Peyer's patch (tissue), 4 donors: ENCODE measurements at regions not wholly inside any gene's neighbourhood (a gene's known extent, or its start where the extent isn't known, plus 50 kb on each side); places are given as distances from the start of the nearest gene placed in this dataset.

Experiments
- POLR2A ChIP-seq, 2 donors: fragments of 450-650 bp; IDR thresholded peaks; one replicate each; pipeline ENCODE4 v1.5.1; 2017; ENCODE audit warnings: antibody characterized with exemption in 2 of 2, mild to moderate bottlenecking in 2 of 2, moderate library complexity in 2 of 2
- TF ChIP-seq, protein P1 (sequence below), 6 experiments: fragments of 450-650 bp in 4 of 6; fragments of 200-600 bp in 2 of 6; sonication (generic) in 1 of 6; IDR thresholded peaks; one replicate each; pipeline ENCODE4 v1.5.1; 2017 to 2019; ENCODE audit warnings: antibody characterized with exemption in 6 of 6, mild to moderate bottlenecking in 3 of 6, moderate library complexity in 1 of 6

DNA sequence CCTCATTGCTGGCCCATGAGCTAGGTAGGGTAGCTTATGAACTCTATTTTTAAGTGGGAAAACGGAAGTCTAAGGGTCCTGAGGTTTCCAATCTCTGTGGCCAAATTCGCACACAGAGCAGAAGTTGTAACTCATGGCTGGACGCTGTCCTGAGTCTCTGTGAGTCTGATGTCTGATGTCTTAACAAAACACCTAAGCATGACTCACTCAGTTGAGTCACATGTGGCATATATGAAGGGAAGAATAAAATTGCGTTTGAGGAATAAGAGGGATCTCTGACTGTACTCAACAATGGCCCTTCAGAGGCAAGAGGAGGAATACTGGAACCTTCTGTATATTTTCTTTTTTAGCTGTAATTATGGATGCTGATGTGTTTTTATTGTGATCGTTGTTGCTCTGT lies 569.7 kb downstream of the RIT2 start:
- TF ChIP-seq, protein P1, sequence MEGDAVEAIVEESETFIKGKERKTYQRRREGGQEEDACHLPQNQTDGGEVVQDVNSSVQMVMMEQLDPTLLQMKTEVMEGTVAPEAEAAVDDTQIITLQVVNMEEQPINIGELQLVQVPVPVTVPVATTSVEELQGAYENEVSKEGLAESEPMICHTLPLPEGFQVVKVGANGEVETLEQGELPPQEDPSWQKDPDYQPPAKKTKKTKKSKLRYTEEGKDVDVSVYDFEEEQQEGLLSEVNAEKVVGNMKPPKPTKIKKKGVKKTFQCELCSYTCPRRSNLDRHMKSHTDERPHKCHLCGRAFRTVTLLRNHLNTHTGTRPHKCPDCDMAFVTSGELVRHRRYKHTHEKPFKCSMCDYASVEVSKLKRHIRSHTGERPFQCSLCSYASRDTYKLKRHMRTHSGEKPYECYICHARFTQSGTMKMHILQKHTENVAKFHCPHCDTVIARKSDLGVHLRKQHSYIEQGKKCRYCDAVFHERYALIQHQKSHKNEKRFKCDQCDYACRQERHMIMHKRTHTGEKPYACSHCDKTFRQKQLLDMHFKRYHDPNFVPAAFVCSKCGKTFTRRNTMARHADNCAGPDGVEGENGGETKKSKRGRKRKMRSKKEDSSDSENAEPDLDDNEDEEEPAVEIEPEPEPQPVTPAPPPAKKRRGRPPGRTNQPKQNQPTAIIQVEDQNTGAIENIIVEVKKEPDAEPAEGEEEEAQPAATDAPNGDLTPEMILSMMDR (IDR thresholded peaks at IDR 0.05), result no peak
- no peak for TF ChIP-seq POLR2A (IDR thresholded peaks at IDR 0.05)
